ENCODE measurements at regions not wholly inside any gene's neighbourhood (a gene's known extent, or its start where the extent isn't known, plus 50 kb on each side); places are given as distances from the start of the nearest gene placed in this dataset.

- H3K4me3 ChIP-seq, result no peak overlapping the region
- no TSS peak for BruUV-seq (replicated peaks)
- no peaks in the 10 kb centered on the region for H3K4me1 ChIP-seq (ENCODE audit: control insufficient read depth, insufficient read depth, low read length)
- no peaks in the 10 kb centered on the region for H3K9me3 ChIP-seq (replicated peaks; ENCODE audit: control insufficient read depth, insufficient read depth, low read length)
- ChIA-PET POLR2A (no interaction called here), CTCF (no interaction called here), RAD21 (ENCODE audit: unreplicated experiment) (no interaction called here), SMC1A (ENCODE audit: uncharacterized antibody, unreplicated experiment) (interaction anchor here (0.6 kb wide), 1 partner anchor 407 kb away, joined by 3 read pairs; no protein-coding TSS in a partner anchor)
- no peaks in the 10 kb centered on the region for H3K36me3 ChIP-seq (ENCODE audit: control insufficient read depth in 2 of 2, insufficient read depth in 2 of 2, low read length in 1 of 2)
- no peaks in the 10 kb centered on the region for H3K79me2 ChIP-seq (ENCODE audit: control insufficient read depth, insufficient read depth, low read length)
- intact Hi-C loops (cut with micrococcal nuclease; ENCODE audit: unreplicated experiment) (no loop called here), in situ Hi-C loops (cut with MboI) (no loop called here)
- H2AFZ ChIP-seq (ENCODE audit: control insufficient read depth, low read depth, low read length), result no peak overlapping the region
- H3K27ac ChIP-seq (ENCODE audit: control insufficient read depth, insufficient read depth), result no peak overlapping the region
- ATAC-seq, result no peak
- WGBS (ENCODE audit: insufficient coverage, insufficient replicate concordance, low lambda C conversion rate, missing lambda C conversion rate), result 52% methylated on average over 3 of the region's 3 CpGs
- no peaks in the 10 kb centered on the region for H3K27me3 ChIP-seq (replicated peaks in 1 of 2; ENCODE audit: control insufficient read depth in 2 of 2, insufficient read depth in 2 of 2, low read length in 1 of 2)
- no peak for DNase-seq (ENCODE audit: low read depth, low spot score)
- no peak overlapping the region for H3K4me2 ChIP-seq (ENCODE audit: control insufficient read depth, insufficient read depth)
- TF ChIP-seq BHLHE40 (IDR thresholded peaks at IDR 0.05; ENCODE audit: borderline replicate concordance in 1 of 2, low read depth in 2 of 2, low read length in 1 of 2) (no peak), TCF12 (IDR thresholded peaks at IDR 0.05; ENCODE audit: low read depth, low read length) (no peak), TARDBP (IDR thresholded peaks at IDR 0.05; ENCODE audit: borderline replicate concordance) (no peak)
- no peaks in the 10 kb centered on the region for H4K20me1 ChIP-seq (ENCODE audit: control insufficient read depth, insufficient read depth)
- FAIRE-seq, result no peak
- no peak overlapping the region for H3K9ac ChIP-seq (ENCODE audit: control insufficient read depth, insufficient read depth, low read length)
Measured at GRCh38 chr6:14992382-14992781, 253.5 kb upstream of the JARID2 start.

GRCh38 chr6:14995208-14995607 is 250.7 kb upstream of the JARID2 start:
- H3K27ac ChIP-seq (ENCODE audit: control insufficient read depth, insufficient read depth), result no peak overlapping the region
- ChIA-PET CTCF (interaction anchor here (0.6 kb wide), 2 partner anchors 47 to 1660 kb away, joined by 3 read pairs; no protein-coding TSS in a partner anchor), RAD21 (ENCODE audit: unreplicated experiment) (no interaction called here), SMC1A (ENCODE audit: uncharacterized antibody, unreplicated experiment) (interaction anchor here (0.9 kb wide), 1 partner anchor 25 kb away, joined by 3 read pairs; no protein-coding TSS in a partner anchor), POLR2A (no interaction called here)
- no peaks in the 10 kb centered on the region for H3K9me3 ChIP-seq (replicated peaks; ENCODE audit: control insufficient read depth, insufficient read depth, low read length)
- FAIRE-seq (no peak), ATAC-seq (no peak), DNase-seq (ENCODE audit: low read depth, low spot score) (no peak)
- intact Hi-C loops (cut with micrococcal nuclease; ENCODE audit: unreplicated experiment) (no loop called here), in situ Hi-C loops (cut with MboI) (no loop called here)
- no peak overlapping the region for H3K4me3 ChIP-seq
- H3K36me3 ChIP-seq (ENCODE audit: control insufficient read depth in 2 of 2, insufficient read depth in 2 of 2, low read length in 1 of 2), result no peaks in the 10 kb centered on the region
- no peaks in the 10 kb centered on the region for H3K27me3 ChIP-seq (replicated peaks in 1 of 2; ENCODE audit: control insufficient read depth in 2 of 2, insufficient read depth in 2 of 2, low read length in 1 of 2)
- H3K9ac ChIP-seq (ENCODE audit: control insufficient read depth, insufficient read depth, low read length), result no peak overlapping the region
- no peaks in the 10 kb centered on the region for H3K4me1 ChIP-seq (ENCODE audit: control insufficient read depth, insufficient read depth, low read length)
- H3K4me2 ChIP-seq (ENCODE audit: control insufficient read depth, insufficient read depth), result no peak overlapping the region
- no TSS peak for BruUV-seq (replicated peaks)
- H4K20me1 ChIP-seq (ENCODE audit: control insufficient read depth, insufficient read depth), result no peaks in the 10 kb centered on the region
- H3K79me2 ChIP-seq (ENCODE audit: control insufficient read depth, insufficient read depth, low read length), result no peaks in the 10 kb centered on the region
- WGBS (ENCODE audit: insufficient coverage, insufficient replicate concordance, low lambda C conversion rate, missing lambda C conversion rate), result 46% methylated on average over 5 of the region's 5 CpGs
- no peak overlapping the region for H2AFZ ChIP-seq (ENCODE audit: control insufficient read depth, low read depth, low read length)
- TF ChIP-seq POLR2AphosphoS5 (IDR thresholded peaks at IDR 0.05; ENCODE audit: low read length) (no peak), ZBTB40 (IDR thresholded peaks at IDR 0.05; ENCODE audit: borderline replicate concordance) (no peak), REST (IDR thresholded peaks at IDR 0.05; ENCODE audit: low read depth, low read length) (no peak), CTCF (IDR thresholded peaks at IDR 0.05 in 2 of 3, conservative IDR thresholded peaks at IDR 0.05 in 1 of 3; ENCODE audit: control insufficient read depth in 2 of 3, extremely low read depth in 1 of 3, insufficient read depth in 1 of 3, low read depth in 3 of 3, low read length in 3 of 3) (no peak), MTA2 (IDR thresholded peaks at IDR 0.05; ENCODE audit: low read depth) (no peak)

Measured in GM12878 (cell line).